B cell (primary cell): ENCODE measurements at regions not wholly inside any gene's neighbourhood (a gene's known extent, or its start where the extent isn't known, plus 50 kb on each side); places are given as distances from the start of the nearest gene placed in this dataset.

ENCODE experiments used
- EZH2 ChIP-seq: IDR thresholded peaks from 2 replicates; pipeline ENCODE4 v1.6.1; 2012; ENCODE audit warnings: borderline replicate concordance, low read depth, mild to moderate bottlenecking, moderate library complexity, low read length; ENCODE audit not compliant: insufficient read depth, poor library complexity, severe bottlenecking
- TF ChIP-seq, protein P1 (sequence below): fragments of 200-600 bp; IDR thresholded peaks from one replicate; pipeline ENCODE4 v1.8.0; 2022; ENCODE audit warnings: antibody characterized with exemption, mild to moderate bottlenecking

DNA sequence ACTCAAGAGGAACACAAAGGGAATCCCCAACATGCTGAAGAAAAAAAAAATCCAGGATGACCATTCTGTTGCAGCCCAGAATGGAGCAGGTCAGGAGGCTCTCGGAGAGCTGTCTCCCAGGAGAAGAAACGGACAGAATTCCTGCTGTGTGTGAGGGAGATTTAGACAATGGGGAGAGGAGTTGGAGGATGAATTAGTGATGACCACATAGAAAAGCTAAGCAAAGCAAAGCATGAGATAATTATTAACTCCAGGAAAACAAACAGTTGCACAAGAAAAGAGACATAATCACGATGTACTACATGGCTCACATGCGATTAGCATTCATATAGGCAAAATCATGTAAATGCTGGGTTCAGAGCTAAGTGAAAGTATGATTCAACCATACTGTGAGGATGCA, 61.1 kb upstream of the SMYD2 start:
- TF ChIP-seq, protein P1, sequence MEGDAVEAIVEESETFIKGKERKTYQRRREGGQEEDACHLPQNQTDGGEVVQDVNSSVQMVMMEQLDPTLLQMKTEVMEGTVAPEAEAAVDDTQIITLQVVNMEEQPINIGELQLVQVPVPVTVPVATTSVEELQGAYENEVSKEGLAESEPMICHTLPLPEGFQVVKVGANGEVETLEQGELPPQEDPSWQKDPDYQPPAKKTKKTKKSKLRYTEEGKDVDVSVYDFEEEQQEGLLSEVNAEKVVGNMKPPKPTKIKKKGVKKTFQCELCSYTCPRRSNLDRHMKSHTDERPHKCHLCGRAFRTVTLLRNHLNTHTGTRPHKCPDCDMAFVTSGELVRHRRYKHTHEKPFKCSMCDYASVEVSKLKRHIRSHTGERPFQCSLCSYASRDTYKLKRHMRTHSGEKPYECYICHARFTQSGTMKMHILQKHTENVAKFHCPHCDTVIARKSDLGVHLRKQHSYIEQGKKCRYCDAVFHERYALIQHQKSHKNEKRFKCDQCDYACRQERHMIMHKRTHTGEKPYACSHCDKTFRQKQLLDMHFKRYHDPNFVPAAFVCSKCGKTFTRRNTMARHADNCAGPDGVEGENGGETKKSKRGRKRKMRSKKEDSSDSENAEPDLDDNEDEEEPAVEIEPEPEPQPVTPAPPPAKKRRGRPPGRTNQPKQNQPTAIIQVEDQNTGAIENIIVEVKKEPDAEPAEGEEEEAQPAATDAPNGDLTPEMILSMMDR, result no peak
- no peak for TF ChIP-seq EZH2
